ENCODE measurements at regions not wholly inside any gene's neighbourhood (a gene's known extent, or its start where the extent isn't known, plus 50 kb on each side); places are given as distances from the start of the nearest gene placed in this dataset.

DNA sequence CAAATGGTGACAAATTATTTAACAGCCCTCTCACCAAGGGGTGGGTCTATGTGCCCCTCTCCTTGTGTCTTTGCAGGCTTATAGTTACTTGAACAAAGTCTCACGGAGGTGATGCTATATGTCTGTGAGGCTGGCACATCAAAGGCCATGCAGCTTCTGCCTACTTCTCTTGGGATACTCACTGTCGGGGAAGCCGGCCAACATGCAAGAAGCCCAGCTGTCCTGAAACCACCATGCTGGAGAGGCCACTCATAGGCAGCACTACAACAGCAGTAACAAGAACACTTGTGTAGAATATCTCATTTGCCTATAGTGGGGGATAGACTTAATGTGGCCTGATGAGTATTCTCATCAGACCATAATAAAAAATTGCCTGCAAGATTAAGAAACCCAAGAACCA is 233.7 kb upstream of the NCKAP5 start:
- no peak overlapping the region for H2AFZ ChIP-seq (ENCODE audit: low read length)
- no peaks in the 10 kb centered on the region for H3K79me2 ChIP-seq (ENCODE audit: insufficient read depth, low read length)
- no peaks in the 10 kb centered on the region for H3F3A ChIP-seq (ENCODE audit: insufficient read depth, low read length)
- no peaks in the 10 kb centered on the region for H3K27me3 ChIP-seq (ENCODE audit: insufficient read depth, low read length)
- H3K4me1 ChIP-seq (ENCODE audit: insufficient read depth, low read length, severe bottlenecking), result no peaks in the 10 kb centered on the region
- H3K4me2 ChIP-seq (ENCODE audit: low read length), result no peak overlapping the region
- H3K9me3 ChIP-seq (ENCODE audit: low read length), result no peaks in the 10 kb centered on the region
- no peaks in the 10 kb centered on the region for H3K9me2 ChIP-seq (ENCODE audit: low read depth, low read length)
- TF ChIP-seq, protein P1, sequence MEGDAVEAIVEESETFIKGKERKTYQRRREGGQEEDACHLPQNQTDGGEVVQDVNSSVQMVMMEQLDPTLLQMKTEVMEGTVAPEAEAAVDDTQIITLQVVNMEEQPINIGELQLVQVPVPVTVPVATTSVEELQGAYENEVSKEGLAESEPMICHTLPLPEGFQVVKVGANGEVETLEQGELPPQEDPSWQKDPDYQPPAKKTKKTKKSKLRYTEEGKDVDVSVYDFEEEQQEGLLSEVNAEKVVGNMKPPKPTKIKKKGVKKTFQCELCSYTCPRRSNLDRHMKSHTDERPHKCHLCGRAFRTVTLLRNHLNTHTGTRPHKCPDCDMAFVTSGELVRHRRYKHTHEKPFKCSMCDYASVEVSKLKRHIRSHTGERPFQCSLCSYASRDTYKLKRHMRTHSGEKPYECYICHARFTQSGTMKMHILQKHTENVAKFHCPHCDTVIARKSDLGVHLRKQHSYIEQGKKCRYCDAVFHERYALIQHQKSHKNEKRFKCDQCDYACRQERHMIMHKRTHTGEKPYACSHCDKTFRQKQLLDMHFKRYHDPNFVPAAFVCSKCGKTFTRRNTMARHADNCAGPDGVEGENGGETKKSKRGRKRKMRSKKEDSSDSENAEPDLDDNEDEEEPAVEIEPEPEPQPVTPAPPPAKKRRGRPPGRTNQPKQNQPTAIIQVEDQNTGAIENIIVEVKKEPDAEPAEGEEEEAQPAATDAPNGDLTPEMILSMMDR (IDR thresholded peaks at IDR 0.05; ENCODE audit: low read length), result no peak
- TF ChIP-seq EZH2 (IDR thresholded peaks at IDR 0.05; ENCODE audit: borderline replicate concordance, low read length), result no peak
- H3K4me3 ChIP-seq (ENCODE audit: low read depth, low read length, poor library complexity, severe bottlenecking), result no peak overlapping the region
- H4K20me1 ChIP-seq (ENCODE audit: insufficient read depth, low read length), result no peaks in the 10 kb centered on the region
- H3K27ac ChIP-seq (ENCODE audit: low read depth, low read length, poor library complexity, severe bottlenecking), result no peak overlapping the region
- H3K9ac ChIP-seq (ENCODE audit: low read length), result no peak overlapping the region
- no peaks in the 10 kb centered on the region for H3K36me3 ChIP-seq (ENCODE audit: insufficient read depth, low read length)

DNA sequence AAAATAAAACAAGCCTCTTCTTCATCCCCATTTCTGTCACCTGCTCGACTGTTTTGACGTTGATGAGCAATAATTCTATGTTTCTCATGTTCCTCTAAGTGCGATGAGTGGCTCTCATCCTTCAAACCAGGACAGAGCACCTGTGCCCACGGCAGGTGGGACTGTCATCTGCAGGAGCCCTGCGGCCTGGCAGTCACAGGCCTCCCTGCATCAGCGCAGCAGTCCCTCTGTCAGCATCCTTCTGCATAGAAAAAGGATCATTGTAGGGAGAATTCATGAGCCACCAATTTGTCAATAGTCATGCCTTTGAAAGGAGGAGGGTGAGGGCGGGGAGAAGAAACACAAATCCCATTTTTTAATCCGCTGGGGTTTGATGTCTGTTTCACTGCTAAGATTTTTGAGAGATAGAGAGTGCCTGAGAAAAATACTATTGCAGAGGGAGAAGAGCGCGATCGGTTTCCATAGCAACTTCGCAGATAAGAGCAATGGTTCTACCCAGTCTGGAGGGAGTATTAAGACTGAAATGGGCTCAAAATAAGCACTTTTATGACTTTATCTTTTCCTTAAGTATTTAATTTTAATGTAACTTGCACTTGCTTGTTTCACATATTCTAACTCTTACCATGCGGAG is 234.3 kb upstream of the NCKAP5 start:
- Histone ChIP-seq H2AFZ (ENCODE audit: low read length) (no peak overlapping the region), H3F3A (ENCODE audit: insufficient read depth, low read length) (no peaks in the 10 kb centered on the region), H3K79me2 (ENCODE audit: insufficient read depth, low read length) (no peaks in the 10 kb centered on the region), H3K27me3 (ENCODE audit: insufficient read depth, low read length) (no peaks in the 10 kb centered on the region), H3K9me2 (ENCODE audit: low read depth, low read length) (no peaks in the 10 kb centered on the region), H4K20me1 (ENCODE audit: insufficient read depth, low read length) (no peaks in the 10 kb centered on the region), H3K27ac (ENCODE audit: low read depth, low read length, poor library complexity, severe bottlenecking) (no peak overlapping the region), H3K4me3 (ENCODE audit: low read depth, low read length, poor library complexity, severe bottlenecking) (no peak overlapping the region), H3K4me1 (ENCODE audit: insufficient read depth, low read length, severe bottlenecking) (no peaks in the 10 kb centered on the region), H3K9me3 (ENCODE audit: low read length) (no peaks in the 10 kb centered on the region), H3K9ac (ENCODE audit: low read length) (no peak overlapping the region), H3K4me2 (ENCODE audit: low read length) (no peak overlapping the region), H3K36me3 (ENCODE audit: insufficient read depth, low read length) (no peaks in the 10 kb centered on the region)
- TF ChIP-seq EZH2 (IDR thresholded peaks at IDR 0.05; ENCODE audit: borderline replicate concordance, low read length), result no peak
- TF ChIP-seq, protein P1 (IDR thresholded peaks at IDR 0.05; ENCODE audit: low read length), result no peak

DNA sequence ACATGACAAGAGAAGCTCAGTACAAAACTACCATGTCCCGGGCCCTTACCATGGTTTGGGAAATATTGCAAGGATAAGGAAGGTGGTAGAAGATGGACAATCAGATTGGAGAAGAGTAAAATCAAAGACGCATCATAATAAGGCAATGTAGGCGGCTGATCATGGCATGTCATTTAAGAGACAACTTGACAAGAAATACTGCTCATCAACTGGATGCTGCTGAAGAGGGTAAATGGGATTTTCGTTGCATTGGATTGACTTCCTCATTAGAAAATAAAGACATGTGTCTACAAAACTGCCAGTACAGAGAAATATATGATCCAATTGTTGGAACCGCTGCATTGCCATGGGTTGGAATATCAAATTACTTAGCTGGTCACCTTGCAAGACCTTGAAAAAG is 238.3 kb upstream of the NCKAP5 start:
- Histone ChIP-seq H3K9me2 (ENCODE audit: low read depth, low read length) (no peaks in the 10 kb centered on the region; the same call in 1 of the 2 replicates), H3K36me3 (ENCODE audit: insufficient read depth, low read length) (no peaks in the 10 kb centered on the region), H2AFZ (ENCODE audit: low read length) (no peak overlapping the region)

DNA sequence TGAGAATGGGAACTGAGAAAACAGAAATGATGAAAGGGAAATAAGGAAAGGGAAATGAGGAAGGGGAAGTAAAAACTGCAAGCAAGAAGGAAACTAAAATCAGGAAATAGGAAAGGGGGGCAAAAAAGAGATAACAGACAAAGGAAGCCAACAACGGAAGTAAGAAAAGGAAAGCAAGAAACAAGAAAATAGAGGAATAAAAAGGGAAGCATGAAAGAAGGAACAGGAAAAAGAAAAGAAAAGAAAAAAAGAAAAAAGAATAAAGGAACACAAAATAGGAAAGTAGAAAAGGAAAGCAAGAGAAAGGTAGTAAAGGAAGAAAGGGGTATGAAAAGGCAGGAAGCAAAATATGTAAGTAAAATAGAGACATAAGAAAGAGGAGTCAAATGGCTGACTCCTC is 241.2 kb upstream of the NCKAP5 start:
- Histone ChIP-seq H4K20me1 (ENCODE audit: insufficient read depth, low read length) (no peaks in the 10 kb centered on the region), H3K4me1 (ENCODE audit: insufficient read depth, low read length, severe bottlenecking) (no peaks in the 10 kb centered on the region), H3F3A (ENCODE audit: insufficient read depth, low read length) (peaks cover 4% of the 10 kb centered on the region; the same call in 1 of the 2 replicates), H3K36me3 (ENCODE audit: insufficient read depth, low read length) (no peaks in the 10 kb centered on the region), H2AFZ (ENCODE audit: low read length) (no peak overlapping the region), H3K4me3 (ENCODE audit: low read depth, low read length, poor library complexity, severe bottlenecking) (no peak overlapping the region), H3K9me2 (ENCODE audit: low read depth, low read length) (no peaks in the 10 kb centered on the region; the same call in 1 of the 2 replicates), H3K79me2 (ENCODE audit: insufficient read depth, low read length) (no peaks in the 10 kb centered on the region), H3K9me3 (ENCODE audit: low read length) (no peaks in the 10 kb centered on the region), H3K4me2 (ENCODE audit: low read length) (no peak overlapping the region), H3K9ac (ENCODE audit: low read length) (no peak overlapping the region), H3K27ac (ENCODE audit: low read depth, low read length, poor library complexity, severe bottlenecking) (no peak overlapping the region), H3K27me3 (ENCODE audit: insufficient read depth, low read length) (no peaks in the 10 kb centered on the region)
- TF ChIP-seq EZH2 (IDR thresholded peaks at IDR 0.05; ENCODE audit: borderline replicate concordance, low read length), result no peak
- TF ChIP-seq, protein P1 (IDR thresholded peaks at IDR 0.05; ENCODE audit: low read length), result no peak

More for the DNA sequence above, 238.3 kb upstream of the NCKAP5 start:
- Histone ChIP-seq H3K4me3 (ENCODE audit: low read depth, low read length, poor library complexity, severe bottlenecking) (no peak overlapping the region), H3K4me2 (ENCODE audit: low read length) (no peak overlapping the region), H3K27me3 (ENCODE audit: insufficient read depth, low read length) (no peaks in the 10 kb centered on the region), H3K9me3 (ENCODE audit: low read length) (no peaks in the 10 kb centered on the region), H3K4me1 (ENCODE audit: insufficient read depth, low read length, severe bottlenecking) (no peaks in the 10 kb centered on the region), H3F3A (ENCODE audit: insufficient read depth, low read length) (peaks cover 1% of the 10 kb centered on the region; the same call in 1 of the 2 replicates), H3K27ac (ENCODE audit: low read depth, low read length, poor library complexity, severe bottlenecking) (no peak overlapping the region), H3K9ac (ENCODE audit: low read length) (no peak overlapping the region), H3K79me2 (ENCODE audit: insufficient read depth, low read length) (no peaks in the 10 kb centered on the region), H4K20me1 (ENCODE audit: insufficient read depth, low read length) (no peaks in the 10 kb centered on the region)
- no peak for TF ChIP-seq EZH2 (IDR thresholded peaks at IDR 0.05; ENCODE audit: borderline replicate concordance, low read length)
